Aorta (tissue), 5 donors: ENCODE measurements at regions not wholly inside any gene's neighbourhood (a gene's known extent, or its start where the extent isn't known, plus 50 kb on each side); places are given as distances from the start of the nearest gene placed in this dataset.
A peak's percentile ranks its signal among the peaks of the same experiment; 100 is the strongest.

Experiments
- ATAC-seq: fragments of 200-7000 bp; cut with Tn5 transposase; one replicate; pipeline ENCODE4 v1.9.1; 2022; ENCODE audit warnings: moderate library complexity; ENCODE audit not compliant: low FRiP score
- DNase-seq, 2 donors: peaks; one replicate each; pipeline ENCODE4 v3.0.0-alpha.2; 2020
- H3K27ac ChIP-seq, 2 donors: one replicate each; pipeline ENCODE4 v1.5.1; 2013; ENCODE audit warnings: low read length in 2 of 2, mild to moderate bottlenecking in 2 of 2, moderate library complexity in 2 of 2, control low read depth in 1 of 2, inconsistent platforms in 1 of 2, low read depth in 1 of 2
- H3K27me3 ChIP-seq, 2 donors: one replicate each; pipeline ENCODE4 v1.6.1; 2013; ENCODE audit warnings: control low read depth in 1 of 2, low read length in 1 of 2, mild to moderate bottlenecking in 1 of 2, moderate library complexity in 1 of 2; ENCODE audit not compliant: insufficient read depth in 2 of 2, control insufficient read depth in 1 of 2
- H3K36me3 ChIP-seq, 2 donors: one replicate each; pipeline ENCODE4 v1.6.1; 2013; ENCODE audit warnings: control low read depth in 1 of 2, low read length in 1 of 2, mild to moderate bottlenecking in 1 of 2; ENCODE audit not compliant: insufficient read depth in 2 of 2, control insufficient read depth in 1 of 2
- H3K4me1 ChIP-seq, 2 donors: one replicate each; pipeline ENCODE4 v1.6.1; 2013; ENCODE audit warnings: low read length in 2 of 2, control low read depth in 1 of 2, mild to moderate bottlenecking in 1 of 2, moderate library complexity in 1 of 2; ENCODE audit not compliant: insufficient read depth in 2 of 2, control insufficient read depth in 1 of 2
- H3K4me3 ChIP-seq, 2 donors: one replicate each; pipeline ENCODE4 v1.5.1; 2013; ENCODE audit warnings: low read length in 2 of 2, control low read depth in 1 of 2, mild to moderate bottlenecking in 1 of 2
- H3K9me3 ChIP-seq: one replicate; pipeline ENCODE4 v1.6.1; 2013; ENCODE audit warnings: mild to moderate bottlenecking, low read length; ENCODE audit not compliant: control insufficient read depth
- WGBS, 2 donors: extraction: QIAGEN DNeasy Blood & Tissue Kit; methylation state at CpG; one replicate each; pipeline ENCODE4 v1.1.7; 2013; 5-methylcytosine and 5-hydroxymethylcytosine counted together
- intact Hi-C, 2 donors: fragments of 100-400 bp; cut with DNase I; formaldehyde crosslinking; loops; one replicate each; pipeline versions ENCODE4 v1.14.2 to v1.15.0; 2022
- donor health status: healthy with polysubstance abuse.
- donor health status: Bipolar disorder and iron deficiency.
- donor health status: DM: no; HTN: no; CAD: no.
- donor health status: DM: no; HTN: no; CAD: no.
- donor health status: DM: yes; HTN: yes; CAD: no.

- ATAC-seq, result peak; percentile 66
- Histone ChIP-seq H3K27ac (peak overlapping the region in 1 of 2 donors; percentile 91), H3K9me3 (no peaks in the 10 kb centered on the region), H3K4me3 (no peak overlapping the region), H3K4me1 (peaks cover 0 to 4% of the 10 kb centered on the region in 2 donors), H3K36me3 (no peaks in the 10 kb centered on the region), H3K27me3 (no peaks in the 10 kb centered on the region)
- intact Hi-C loops, result loop anchor here in 1 of 2 donors (5.0 to 10.0 kb wide), 2 partner anchors 208 to 324 kb away; no protein-coding TSS in a partner anchor
- WGBS, 2 donors, result 16 to 21% methylated on average over 7 of the region's 7 CpGs
- no peak for DNase-seq
These were observed 280.2 kb upstream of the PITRM1 start for GRCh38 chr10:3452683-3453361.

GRCh38 chr10:3452173-3452626 is 279.6 kb upstream of the PITRM1 start:
- H3K36me3 ChIP-seq, result no peaks in the 10 kb centered on the region
- DNase-seq, result no peak
- 3 to 5% methylated on average over 5 of the region's 5 CpGs for WGBS, 2 donors
- no peaks in the 10 kb centered on the region for H3K27me3 ChIP-seq
- H3K4me1 ChIP-seq, result peaks cover 0 to 4% of the 10 kb centered on the region in 2 donors
- H3K4me3 ChIP-seq, result no peak overlapping the region
- H3K27ac ChIP-seq, result peak overlapping the region; percentile 59 to 73
- peak; percentile 81 for ATAC-seq
- intact Hi-C loops, result loop anchor here in 1 of 2 donors (5.0 to 10.0 kb wide), 2 partner anchors 207 to 325 kb away; no protein-coding TSS in a partner anchor
- no peaks in the 10 kb centered on the region for H3K9me3 ChIP-seq

- Histone ChIP-seq H3K4me3 (no peak overlapping the region), H3K9me3 (no peaks in the 10 kb centered on the region), H3K27ac (peak overlapping the region; percentile 73 to 78), H3K27me3 (no peaks in the 10 kb centered on the region), H3K4me1 (peaks cover 0 to 4% of the 10 kb centered on the region in 2 donors), H3K36me3 (no peaks in the 10 kb centered on the region)
- WGBS, 2 donors, result 40 to 47% methylated on average over 4 of the region's 4 CpGs
- ATAC-seq, result peak; percentile 27
- intact Hi-C loops, result loop anchor here in 1 of 2 donors (5.0 to 10.0 kb wide), 2 partner anchors 207 to 326 kb away; no protein-coding TSS in a partner anchor
- DNase-seq, result no peak
These were observed 279.1 kb upstream of the PITRM1 start for GRCh38 chr10:3451516-3452172.

- intact Hi-C loops, result no loop called here
- H3K4me3 ChIP-seq, result no peak overlapping the region
- no peaks in the 10 kb centered on the region for H3K4me1 ChIP-seq
- WGBS, 2 donors, result 91 to 95% methylated on average over 4 of the region's 4 CpGs
- no peak overlapping the region for H3K27ac ChIP-seq
- no peaks in the 10 kb centered on the region for H3K27me3 ChIP-seq
- no peaks in the 10 kb centered on the region for H3K9me3 ChIP-seq
- DNase-seq, result no peak
- no peak for ATAC-seq
- no peaks in the 10 kb centered on the region for H3K36me3 ChIP-seq
These were observed 273.6 kb upstream of the PITRM1 start for GRCh38 chr10:3446221-3446620.

- no peak for DNase-seq
- Histone ChIP-seq H3K4me3 (no peak overlapping the region), H3K27me3 (no peaks in the 10 kb centered on the region), H3K9me3 (no peaks in the 10 kb centered on the region), H3K4me1 (no peaks in the 10 kb centered on the region), H3K36me3 (no peaks in the 10 kb centered on the region), H3K27ac (no peak overlapping the region)
- intact Hi-C loops, result no loop called here
- 91 to 96% methylated on average over 4 of the region's 4 CpGs for WGBS, 2 donors
- ATAC-seq, result no peak
These were observed 273.1 kb upstream of the PITRM1 start for GRCh38 chr10:3445648-3446047.

- DNase-seq (no peak), ATAC-seq (no peak)
- no peaks in the 10 kb centered on the region for H3K9me3 ChIP-seq
- intact Hi-C loops, result no loop called here
- no peaks in the 10 kb centered on the region for H3K36me3 ChIP-seq
- H3K4me3 ChIP-seq, result no peak overlapping the region
- WGBS, 2 donors, result 84 to 95% methylated on average over 8 of the region's 8 CpGs
- no peak overlapping the region for H3K27ac ChIP-seq
- no peaks in the 10 kb centered on the region for H3K27me3 ChIP-seq
- H3K4me1 ChIP-seq, result peaks cover 0 to 1% of the 10 kb centered on the region in 2 donors
These were observed 269.9 kb upstream of the PITRM1 start for GRCh38 chr10:3442451-3442990.

- intact Hi-C loops, result no loop called here
- Histone ChIP-seq H3K36me3 (no peaks in the 10 kb centered on the region), H3K27ac (no peak overlapping the region), H3K9me3 (no peaks in the 10 kb centered on the region), H3K27me3 (no peaks in the 10 kb centered on the region), H3K4me1 (peaks cover 1 to 2% of the 10 kb centered on the region in 2 donors), H3K4me3 (no peak overlapping the region)
- no peak for ATAC-seq
- DNase-seq, result no peak
These were observed 266.6 kb upstream of the PITRM1 start for GRCh38 chr10:3439183-3439582.

GRCh38 chr10:3438606-3439005 is 266.0 kb upstream of the PITRM1 start:
- Histone ChIP-seq H3K4me3 (no peak overlapping the region), H3K36me3 (no peaks in the 10 kb centered on the region), H3K27me3 (no peaks in the 10 kb centered on the region), H3K4me1 (peaks cover 1 to 2% of the 10 kb centered on the region in 2 donors), H3K27ac (no peak overlapping the region), H3K9me3 (no peaks in the 10 kb centered on the region)
- DNase-seq, result no peak
- intact Hi-C loops, result no loop called here
- 92 to 95% methylated on average over 4 of the region's 4 CpGs for WGBS, 2 donors
- ATAC-seq, result no peak
